Mesenchymal stem cell (in vitro differentiated cells and primary cell): ENCODE measurements at regions not wholly inside any gene's neighbourhood (a gene's known extent, or its start where the extent isn't known, plus 50 kb on each side); places are given as distances from the start of the nearest gene placed in this dataset.

Experiments used
- DNase-seq: peaks from one replicate; pipeline ENCODE4 v3.0.0-alpha.2; 2013
- H2AFZ ChIP-seq: one replicate; pipeline ENCODE4 v1.6.1; 2013; ENCODE audit warnings: low read depth, mild to moderate bottlenecking, control low read depth, inconsistent platforms, low read length, moderate library complexity
- H2AK5ac ChIP-seq: 2 replicates; pipeline ENCODE4 v1.6.1; 2013; ENCODE audit warnings: low read length, moderate library complexity, mild to moderate bottlenecking, inconsistent platforms; ENCODE audit not compliant: severe bottlenecking
- H2BK120ac ChIP-seq: one replicate; pipeline ENCODE4 v1.6.1; 2013; ENCODE audit warnings: low read depth, mild to moderate bottlenecking, inconsistent platforms, low read length, moderate library complexity
- H2BK12ac ChIP-seq, 2 experiments: one replicate each; pipeline ENCODE4 v1.6.1; 2013; ENCODE audit warnings: inconsistent platforms in 2 of 2, low read length in 2 of 2, mild to moderate bottlenecking in 2 of 2, moderate library complexity in 2 of 2, control low read depth in 1 of 2
- H2BK15ac ChIP-seq: one replicate; pipeline ENCODE4 v1.6.1; 2013; ENCODE audit warnings: mild to moderate bottlenecking, low read depth, inconsistent platforms; ENCODE audit not compliant: poor library complexity, severe bottlenecking
- H2BK5ac ChIP-seq: 2 replicates; pipeline ENCODE4 v1.6.1; 2013; ENCODE audit warnings: low read depth, mild to moderate bottlenecking, low read length, control low read depth, inconsistent platforms; ENCODE audit not compliant: poor library complexity, severe bottlenecking
- H3K14ac ChIP-seq, 2 experiments: one replicate each; pipeline ENCODE4 v1.6.1; 2013; ENCODE audit warnings: inconsistent platforms in 2 of 2, low read length in 2 of 2, control low read depth in 1 of 2, mild to moderate bottlenecking in 1 of 2, moderate library complexity in 1 of 2
- H3K18ac ChIP-seq, 2 experiments: one replicate each; pipeline ENCODE4 v1.6.1; 2013; ENCODE audit warnings: inconsistent platforms in 2 of 2, low read length in 2 of 2, control low read depth in 1 of 2, low read depth in 1 of 2, mild to moderate bottlenecking in 1 of 2
- H3K23ac ChIP-seq, 2 experiments: one replicate each; pipeline ENCODE4 v1.6.1; 2013; ENCODE audit warnings: inconsistent platforms in 2 of 2, low read length in 2 of 2, mild to moderate bottlenecking in 2 of 2, moderate library complexity in 2 of 2, control low read depth in 1 of 2
- H3K27ac ChIP-seq: 2 replicates; pipeline ENCODE4 v1.5.1; 2013; ENCODE audit warnings: mild to moderate bottlenecking, moderate library complexity, low read length, control low read depth, inconsistent platforms; ENCODE audit not compliant: poor library complexity, severe bottlenecking
- H3K27me3 ChIP-seq, 2 experiments: 2 replicates each; pipeline versions ENCODE4 v1.6.1 to v1.7.0; 2013; ENCODE audit warnings: low read length in 2 of 2, mild to moderate bottlenecking in 2 of 2, moderate library complexity in 2 of 2, control low read depth in 1 of 2, inconsistent platforms in 1 of 2; ENCODE audit not compliant: control insufficient read depth in 1 of 2, insufficient read depth in 1 of 2
- H3K36me3 ChIP-seq, 2 experiments: 2 replicates each; pipeline versions ENCODE4 v1.6.1 to v1.7.0; 2013; ENCODE audit warnings: low read length in 2 of 2, control low read depth in 1 of 2, inconsistent platforms in 1 of 2, low read depth in 1 of 2, mild to moderate bottlenecking in 1 of 2; ENCODE audit not compliant: insufficient read depth in 2 of 2, control insufficient read depth in 1 of 2
- H3K4ac ChIP-seq, 2 experiments: one replicate each; pipeline ENCODE4 v1.6.1; 2013; ENCODE audit warnings: inconsistent platforms in 2 of 2, low read length in 2 of 2, mild to moderate bottlenecking in 2 of 2, moderate library complexity in 2 of 2, control low read depth in 1 of 2, low read depth in 1 of 2
- H3K4me1 ChIP-seq: 2 replicates; pipeline ENCODE4 v1.6.1; 2013; ENCODE audit warnings: low read depth, low read length, control low read depth; ENCODE audit not compliant: control insufficient read depth, insufficient read depth
- H3K4me2 ChIP-seq: 2 replicates; pipeline ENCODE4 v1.6.1; 2013; ENCODE audit warnings: low read length, mild to moderate bottlenecking, inconsistent platforms; ENCODE audit not compliant: poor library complexity, severe bottlenecking
- H3K4me3 ChIP-seq, 2 experiments: 2 replicates each; pipeline versions ENCODE4 v1.5.1 to v1.7.0; 2013; ENCODE audit warnings: low read length in 2 of 2, mild to moderate bottlenecking in 2 of 2, control low read depth in 1 of 2, low read depth in 1 of 2; ENCODE audit not compliant: insufficient read depth in 1 of 2
- H3K79me1 ChIP-seq: replicated peaks from 2 replicates; pipeline ENCODE4 v1.6.1; 2013; ENCODE audit warnings: mild to moderate bottlenecking, control low read depth, low read length, inconsistent platforms; ENCODE audit not compliant: poor library complexity, severe bottlenecking
- H3K9ac ChIP-seq: 2 replicates; pipeline ENCODE4 v1.7.0; 2013; ENCODE audit warnings: mild to moderate bottlenecking, low read length, moderate library complexity
- H3K9me3 ChIP-seq: 2 replicates; pipeline ENCODE4 v1.7.0; 2013; ENCODE audit warnings: mild to moderate bottlenecking, low read length; ENCODE audit not compliant: control insufficient read depth
- H4K8ac ChIP-seq: one replicate; pipeline ENCODE4 v1.6.1; 2013; ENCODE audit warnings: inconsistent platforms, mild to moderate bottlenecking, low read length, moderate library complexity
- H4K91ac ChIP-seq: one replicate; pipeline ENCODE4 v1.6.1; 2013; ENCODE audit warnings: mild to moderate bottlenecking, low read length, inconsistent platforms
- WGBS: methylation state at CpG from one replicate; pipeline ENCODE4 v1.1.7; 2013; ENCODE audit warnings: mixed read lengths; 5-methylcytosine and 5-hydroxymethylcytosine counted together

- 91% methylated on average over 14 of the region's 15 CpGs for WGBS
- H3K23ac ChIP-seq: no peak overlapping the region
- H4K91ac ChIP-seq: peak overlapping the region; percentile 53
- H3K9me3 ChIP-seq: no peaks in the 10 kb centered on the region
- no peak overlapping the region for H2AFZ ChIP-seq
- H3K9ac ChIP-seq: no peak overlapping the region
- H3K4me2 ChIP-seq: no peak overlapping the region
- no peaks in the 10 kb centered on the region for H3K79me1 ChIP-seq
- no peak overlapping the region for H2AK5ac ChIP-seq
- peak overlapping the region in 1 of 2 experiments; percentile 82 for H3K18ac ChIP-seq
- H2BK12ac ChIP-seq: peak overlapping the region; percentile 70 to 88
- no peak overlapping the region for H3K4me3 ChIP-seq
- H3K27me3 ChIP-seq: peaks cover 0 to 6% of the 10 kb centered on the region in 2 experiments
- H3K4me1 ChIP-seq: no peaks in the 10 kb centered on the region
- no peak overlapping the region for H3K27ac ChIP-seq
- no peak overlapping the region for H2BK5ac ChIP-seq
- peak overlapping the region; percentile 1 for H4K8ac ChIP-seq
- peak overlapping the region; percentile 9 for H2BK120ac ChIP-seq
- H3K36me3 ChIP-seq: no peaks in the 10 kb centered on the region
- H3K4ac ChIP-seq: peak overlapping the region in 1 of 2 experiments; percentile 47
- no peak overlapping the region for H3K14ac ChIP-seq
- no peak for DNase-seq
- no peak overlapping the region for H2BK15ac ChIP-seq
Observed at GRCh38 chr10:43943119-43943817, 294.6 kb upstream of the ZNF32 start.

- 71% methylated on average over 10 of the region's 10 CpGs for WGBS
- DNase-seq: no peak
- H2AK5ac ChIP-seq: no peak overlapping the region
Observed at GRCh38 chr10:43942096-43942850, 293.6 kb upstream of the ZNF32 start.

GRCh38 chr10:43940898-43941837 is 292.5 kb upstream of the ZNF32 start:
- Histone ChIP-seq H3K9ac (no peak overlapping the region), H3K18ac (peak overlapping the region in 1 of 2 experiments; percentile 70), H3K79me1 (no peaks in the 10 kb centered on the region), H3K9me3 (no peaks in the 10 kb centered on the region), H2BK15ac (no peak overlapping the region), H4K8ac (no peak overlapping the region), H2AK5ac (no peak overlapping the region), H3K23ac (no peak overlapping the region), H3K4me1 (no peaks in the 10 kb centered on the region), H3K4ac (no peak overlapping the region), H2BK12ac (peak overlapping the region in 1 of 2 experiments; percentile 12), H2BK120ac (no peak overlapping the region), H3K36me3 (no peaks in the 10 kb centered on the region), H2BK5ac (no peak overlapping the region), H4K91ac (peak overlapping the region; percentile 81), H3K4me2 (no peak overlapping the region), H3K4me3 (no peak overlapping the region), H3K27ac (no peak overlapping the region), H2AFZ (no peak overlapping the region), H3K14ac (no peak overlapping the region), H3K27me3 (peaks cover 0 to 6% of the 10 kb centered on the region in 2 experiments)
- WGBS: 82% methylated on average over 4 of the region's 4 CpGs
- no peak for DNase-seq

More at GRCh38 chr10:43942096-43942850, 293.6 kb upstream of the ZNF32 start:
- no peak overlapping the region for H2AFZ ChIP-seq
- H2BK120ac ChIP-seq: no peak overlapping the region
- peak overlapping the region; percentile 31 for H4K91ac ChIP-seq
- no peak overlapping the region for H3K23ac ChIP-seq
- peak overlapping the region in 1 of 2 experiments; percentile 58 for H3K14ac ChIP-seq
- H3K27me3 ChIP-seq: peaks cover 0 to 6% of the 10 kb centered on the region in 2 experiments
- no peak overlapping the region for H3K4me2 ChIP-seq
- H3K4me1 ChIP-seq: no peaks in the 10 kb centered on the region
- no peak overlapping the region for H3K4me3 ChIP-seq
- H3K36me3 ChIP-seq: no peaks in the 10 kb centered on the region
- H3K18ac ChIP-seq: peak overlapping the region in 1 of 2 experiments; percentile 6
- no peaks in the 10 kb centered on the region for H3K9me3 ChIP-seq
- no peak overlapping the region for H2BK15ac ChIP-seq
- no peak overlapping the region for H2BK5ac ChIP-seq
- H4K8ac ChIP-seq: no peak overlapping the region
- H3K79me1 ChIP-seq: no peaks in the 10 kb centered on the region
- H3K9ac ChIP-seq: no peak overlapping the region
- H3K4ac ChIP-seq: no peak overlapping the region
- H3K27ac ChIP-seq: no peak overlapping the region
- peak overlapping the region; percentile 12 to 56 for H2BK12ac ChIP-seq
